ENCODE measurements at regions not wholly inside any gene's neighbourhood (a gene's known extent, or its start where the extent isn't known, plus 50 kb on each side); places are given as distances from the start of the nearest gene placed in this dataset.
"Not testable (repeated sequence)": the region's sequence is repeated elsewhere in the genome, so short reads cannot be mapped to it uniquely, and the experiment has no call there.

GRCh38 chr14:86936556-86936955 lies 1056.4 kb downstream of the GALC start:
- TF ChIP-seq CTCF (IDR thresholded peaks at IDR 0.05; ENCODE audit: insufficient read depth, low read depth, low read length, missing control alignments): no peak
- H3K4me3 ChIP-seq (ENCODE audit: low read depth, low read length): no peak overlapping the region
- no peak for DNase-seq (ENCODE audit: low read depth)

GRCh38 chr14:86935241-86935885 lies 1057.6 kb downstream of the GALC start:
- H3K4me3 ChIP-seq (ENCODE audit: low read depth, low read length): no peak overlapping the region
- TF ChIP-seq CTCF (IDR thresholded peaks at IDR 0.05; ENCODE audit: insufficient read depth, low read depth, low read length, missing control alignments): no peak
- no peak for DNase-seq (ENCODE audit: low read depth)

GRCh38 chr14:86933958-86934595 lies 1058.9 kb downstream of the GALC start:
- H3K4me3 ChIP-seq (ENCODE audit: low read depth, low read length): no peak overlapping the region
- TF ChIP-seq CTCF (IDR thresholded peaks at IDR 0.05; ENCODE audit: insufficient read depth, low read depth, low read length, missing control alignments): no peak
- no peak for DNase-seq (ENCODE audit: low read depth)

- no peak overlapping the region for H3K4me3 ChIP-seq (ENCODE audit: low read depth, low read length)
- TF ChIP-seq CTCF (IDR thresholded peaks at IDR 0.05; ENCODE audit: insufficient read depth, low read depth, low read length, missing control alignments): no peak
- DNase-seq (ENCODE audit: low read depth): no peak
Measured at GRCh38 chr14:86933460-86933859, 1059.5 kb downstream of the GALC start.

GRCh38 chr14:86915406-86915805 lies 1077.6 kb downstream of the GALC start:
- no peak overlapping the region for H3K4me3 ChIP-seq (ENCODE audit: low read depth, low read length)
- no peak for TF ChIP-seq CTCF (IDR thresholded peaks at IDR 0.05; ENCODE audit: insufficient read depth, low read depth, low read length, missing control alignments)
- no peak for DNase-seq (ENCODE audit: low read depth)

- no peak for TF ChIP-seq CTCF (IDR thresholded peaks at IDR 0.05; ENCODE audit: insufficient read depth, low read depth, low read length, missing control alignments)
- H3K4me3 ChIP-seq (ENCODE audit: low read depth, low read length): no peak overlapping the region
- no peak for DNase-seq (ENCODE audit: low read depth)
Measured at GRCh38 chr14:86912709-86913108, 1080.3 kb downstream of the GALC start.

GRCh38 chr14:86911486-86911885 lies 1081.5 kb downstream of the GALC start:
- H3K4me3 ChIP-seq (ENCODE audit: low read depth, low read length): no peak overlapping the region
- no peak for DNase-seq (ENCODE audit: low read depth)
- no peak for TF ChIP-seq CTCF (IDR thresholded peaks at IDR 0.05; ENCODE audit: insufficient read depth, low read depth, low read length, missing control alignments)

GRCh38 chr14:86905386-86905926 lies 1087.5 kb downstream of the GALC start:
- H3K4me3 ChIP-seq (ENCODE audit: low read depth, low read length); DNase-seq (ENCODE audit: low read depth): not testable (repeated sequence)

All from GM12865 (cell line).